IPS-NIHi11 (cell line): ENCODE measurements at regions not wholly inside any gene's neighbourhood (a gene's known extent, or its start where the extent isn't known, plus 50 kb on each side); places are given as distances from the start of the nearest gene placed in this dataset.

ENCODE experiments used
- DNase-seq: peaks from one replicate; pipeline ENCODE4 v3.0.0; 2012; ENCODE audit warnings: mixed read lengths, low spot score

DNA sequence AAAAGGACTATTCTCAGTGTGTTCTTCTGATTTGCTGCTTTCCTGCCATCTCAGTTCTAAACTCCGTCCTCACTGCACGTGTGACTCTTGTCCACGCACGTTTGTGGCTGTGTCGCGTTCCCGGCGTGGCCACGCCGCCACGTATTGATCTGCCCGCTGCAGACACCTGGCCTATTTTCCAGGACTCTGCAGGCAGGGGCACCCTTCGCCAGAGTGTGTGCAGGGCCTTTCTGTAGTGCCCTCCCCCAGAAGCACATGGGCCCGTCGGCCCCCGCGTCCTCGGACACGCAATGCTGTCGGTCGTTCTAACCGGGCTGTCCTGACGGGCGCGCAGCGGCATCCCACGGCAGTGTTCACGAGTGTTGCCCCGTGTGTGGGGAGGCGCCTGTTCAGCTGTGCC is 87.6 kb downstream of the YTHDF1 start:
- no peak for DNase-seq

DNA sequence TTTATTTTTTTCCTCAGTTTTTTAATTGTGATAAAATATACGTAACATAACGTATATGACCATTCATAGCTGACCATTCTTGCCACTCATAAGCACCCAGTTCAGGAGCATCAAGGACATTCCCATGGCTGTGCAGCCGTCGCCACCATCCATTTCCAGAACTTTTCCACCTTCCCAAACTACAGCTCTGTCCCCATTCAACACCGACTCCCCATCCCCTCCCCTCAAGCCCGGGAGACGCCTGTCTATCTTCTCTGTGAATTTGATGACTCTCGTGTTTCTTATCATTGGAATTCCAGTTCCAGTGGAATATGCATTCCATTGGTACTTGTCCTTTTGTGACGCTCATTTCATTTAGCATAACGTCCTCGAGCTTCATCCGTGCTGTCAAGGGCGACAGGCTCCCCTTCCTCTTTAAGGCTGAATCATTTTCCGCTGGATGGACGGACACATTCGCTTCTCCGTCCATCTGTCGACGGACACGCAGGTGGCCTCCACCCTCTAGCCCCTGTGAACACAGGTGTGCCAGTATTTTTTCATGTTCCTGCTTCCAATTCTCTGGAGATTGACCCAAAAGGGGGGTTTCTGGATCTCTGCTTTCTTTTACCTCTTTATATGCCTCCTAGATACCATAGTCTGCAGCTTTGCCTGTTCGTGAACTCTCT is 88.1 kb downstream of the YTHDF1 start:
- no peak for DNase-seq

DNA sequence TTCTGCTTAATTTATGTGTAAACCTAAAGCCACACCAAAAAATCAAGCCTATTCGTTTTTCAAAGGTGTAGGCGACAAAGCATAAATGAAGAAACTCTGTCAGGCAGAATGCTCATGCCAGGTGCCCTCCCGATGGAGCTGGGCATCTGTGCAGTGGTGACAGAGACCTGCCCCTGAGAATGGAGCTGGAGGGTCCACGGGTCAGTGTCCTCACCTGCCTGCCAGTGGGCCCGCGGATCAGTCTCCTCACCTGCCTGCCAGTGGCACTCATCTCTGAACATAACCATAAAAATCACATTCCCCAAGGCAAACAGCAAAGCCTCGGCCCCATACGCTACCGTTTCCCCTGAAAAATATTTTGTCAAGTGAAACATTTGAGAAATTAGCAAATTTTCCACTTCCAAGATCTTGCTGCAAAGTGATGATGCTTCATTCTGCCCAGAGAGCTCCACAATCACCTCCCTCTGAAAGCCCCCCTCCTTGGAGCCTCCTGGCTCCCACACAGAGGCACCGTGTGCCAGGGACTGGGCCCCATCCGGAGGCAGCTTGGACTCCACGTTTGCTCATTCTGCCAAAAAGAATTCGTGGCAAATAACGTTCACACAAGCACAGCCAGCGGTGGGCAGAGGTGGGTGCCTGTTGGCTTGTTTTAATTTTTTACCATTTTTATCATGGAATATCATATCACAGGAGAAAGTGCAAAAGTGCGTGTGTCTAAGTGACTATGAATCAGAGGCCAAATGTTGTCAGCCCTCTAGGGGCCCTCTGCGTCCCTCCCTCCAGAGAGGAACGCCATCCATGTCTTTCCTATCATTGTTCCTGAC is 88.8 kb downstream of the YTHDF1 start:
- no peak for DNase-seq

DNA sequence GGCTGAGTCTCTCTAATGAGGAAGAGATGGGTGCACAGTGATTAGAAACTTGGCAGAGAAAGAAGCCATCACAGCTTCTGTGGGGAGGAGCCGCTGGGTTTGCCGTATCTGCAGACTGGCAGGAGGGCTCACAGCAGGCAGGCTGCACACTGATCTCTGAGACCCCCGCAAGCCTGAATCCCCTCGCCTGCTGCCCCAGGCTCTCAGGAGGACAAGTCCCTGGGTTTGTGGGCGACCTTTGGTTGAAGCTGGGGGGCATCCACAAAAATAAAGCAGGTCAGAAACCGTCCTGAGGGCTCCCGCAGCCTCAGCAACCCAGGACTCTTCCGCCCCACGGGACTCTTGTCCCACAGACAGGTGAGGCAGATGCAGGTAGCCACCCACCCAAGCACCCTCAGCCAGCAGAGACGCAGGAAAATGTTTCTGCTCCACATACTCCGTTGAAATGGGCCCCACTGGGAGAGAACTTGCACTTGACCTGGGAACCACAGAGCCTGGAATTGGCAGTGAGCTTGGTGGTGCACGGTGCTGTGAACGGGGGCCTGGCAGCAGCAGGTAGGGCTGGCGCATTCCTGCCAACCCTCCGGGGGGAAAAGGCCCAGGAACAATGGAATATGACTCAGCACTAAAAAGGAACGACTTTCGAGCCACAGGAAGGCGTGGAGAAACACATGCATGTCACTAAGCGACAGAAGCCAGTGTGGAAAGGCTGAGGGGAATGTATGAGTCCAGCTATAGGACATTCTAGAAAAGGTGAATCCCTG is 89.9 kb downstream of the YTHDF1 start:
- no peak for DNase-seq

DNA sequence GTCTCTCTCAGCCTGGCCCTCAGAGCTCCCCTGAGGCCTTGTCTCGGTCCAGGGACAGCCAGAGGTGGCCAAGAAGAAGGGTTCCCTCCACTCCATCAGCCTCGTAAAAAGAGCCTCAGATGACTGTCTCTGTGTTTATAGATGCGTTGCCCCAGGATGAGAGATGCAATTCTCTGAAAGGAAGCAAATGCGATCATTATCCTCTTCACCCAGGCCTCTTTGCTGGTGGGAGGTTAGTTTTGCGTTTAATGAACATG is 90.4 kb downstream of the YTHDF1 start:
- no peak for DNase-seq

DNA sequence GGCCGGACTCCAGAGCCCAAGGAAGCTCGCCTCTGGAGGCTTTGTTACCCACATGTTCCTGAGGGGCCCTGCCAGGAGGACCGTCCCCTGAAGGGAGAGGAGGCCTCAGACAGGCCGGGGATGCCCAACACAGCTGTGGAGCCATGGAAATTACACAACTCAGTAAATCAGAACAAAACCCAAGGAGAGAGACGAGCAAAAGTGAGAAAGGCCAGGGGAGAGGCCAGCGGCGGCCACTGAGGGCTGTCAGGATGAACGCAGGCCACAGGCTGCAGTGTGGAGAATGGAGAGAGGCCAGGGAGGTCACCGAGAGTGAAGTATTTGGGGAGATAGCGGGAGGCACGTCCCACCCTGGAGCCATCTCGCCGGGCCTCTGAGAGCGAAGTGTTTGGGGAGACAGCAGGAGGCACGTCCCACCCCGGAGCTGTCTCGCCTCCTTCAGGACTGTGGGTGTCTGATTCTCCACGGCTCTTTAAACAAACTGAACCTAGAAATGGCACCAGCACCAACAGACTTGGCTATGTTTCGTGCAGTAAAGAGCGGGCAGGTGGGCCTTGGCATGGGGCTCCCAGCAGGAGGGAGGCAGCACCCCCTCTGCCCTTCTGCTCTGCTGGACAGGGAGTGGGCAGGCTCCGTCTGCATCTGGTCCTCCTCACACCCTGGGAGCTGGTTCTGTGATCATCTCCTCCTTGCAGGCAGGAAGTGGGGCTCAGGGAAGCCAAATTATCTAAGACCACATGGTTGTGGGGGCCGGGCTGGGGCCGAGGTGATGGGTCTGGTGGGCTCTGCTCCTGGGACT is 91.0 kb downstream of the YTHDF1 start:
- DNase-seq, result no peak

DNA sequence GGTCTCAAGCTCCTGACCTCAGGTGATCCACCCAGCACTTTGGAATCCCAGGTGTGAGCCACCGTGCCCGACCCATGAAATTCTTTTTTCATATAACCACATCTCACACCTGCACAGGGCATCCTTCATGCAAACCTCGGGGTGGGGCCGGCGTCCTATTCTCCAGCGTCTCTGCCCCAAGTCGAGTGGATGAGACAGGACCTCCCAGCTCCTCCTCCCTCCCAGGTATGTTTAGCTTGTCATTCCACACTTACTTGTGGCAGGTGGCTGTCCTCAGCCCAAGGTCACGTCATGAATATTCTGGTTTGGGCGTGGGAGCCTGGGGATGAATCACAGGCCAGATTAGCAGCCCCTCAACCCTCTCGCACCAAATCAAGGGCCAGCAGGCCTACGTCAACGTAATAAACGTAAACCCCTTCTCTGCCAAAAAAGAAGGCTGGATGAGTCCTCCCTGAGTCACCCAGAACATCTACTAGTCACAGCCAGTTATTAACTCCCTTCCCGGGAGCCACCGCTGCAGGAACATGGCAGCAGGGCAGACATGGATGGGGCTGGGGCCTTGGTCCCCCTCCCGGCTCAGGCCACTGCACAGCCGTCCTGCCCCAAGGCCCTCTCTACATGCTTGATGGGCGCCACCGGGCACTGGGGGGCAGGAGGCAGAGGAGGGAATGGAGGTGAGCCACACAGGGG is 91.7 kb downstream of the YTHDF1 start:
- no peak for DNase-seq

DNA sequence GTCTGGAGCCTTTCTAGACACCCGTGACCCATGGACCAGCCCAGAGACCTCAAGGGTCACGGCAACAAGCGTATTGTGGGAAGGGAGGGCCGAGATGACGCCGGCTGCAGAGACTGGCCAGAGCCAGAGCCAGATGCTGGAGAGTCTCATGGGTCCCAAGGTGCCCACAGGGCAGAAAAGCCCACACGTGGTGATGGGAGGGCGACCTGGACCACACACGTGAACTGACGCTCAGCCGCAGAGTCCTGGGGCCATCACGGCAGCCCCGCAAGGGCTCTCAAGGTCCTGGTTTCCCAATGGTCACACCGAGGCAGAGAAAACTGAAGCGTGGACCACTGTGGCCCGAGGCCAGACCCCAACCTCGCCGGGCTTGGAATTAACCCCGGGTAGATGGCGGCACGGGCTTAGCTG is 92.6 kb downstream of the YTHDF1 start:
- no peak for DNase-seq

DNA sequence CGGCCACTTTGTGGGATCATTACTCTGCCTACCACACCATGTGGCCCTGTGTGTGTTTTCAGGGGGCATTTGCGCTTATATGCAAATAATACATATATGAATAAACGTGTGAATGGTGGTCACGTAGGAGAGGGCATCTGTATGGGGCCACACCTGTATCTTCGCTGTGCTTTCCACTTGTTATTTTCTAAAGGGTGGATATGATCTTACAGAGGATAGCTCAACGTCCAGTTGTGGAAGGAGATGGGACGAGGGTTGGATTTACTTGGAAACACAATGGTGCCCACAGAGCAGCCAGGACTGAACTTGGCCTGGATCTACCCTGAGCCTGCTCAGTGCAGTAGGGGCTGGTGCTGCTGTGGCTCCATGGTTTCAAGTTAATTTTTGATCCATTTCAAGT is 93.3 kb downstream of the YTHDF1 start:
- no peak for DNase-seq

DNA sequence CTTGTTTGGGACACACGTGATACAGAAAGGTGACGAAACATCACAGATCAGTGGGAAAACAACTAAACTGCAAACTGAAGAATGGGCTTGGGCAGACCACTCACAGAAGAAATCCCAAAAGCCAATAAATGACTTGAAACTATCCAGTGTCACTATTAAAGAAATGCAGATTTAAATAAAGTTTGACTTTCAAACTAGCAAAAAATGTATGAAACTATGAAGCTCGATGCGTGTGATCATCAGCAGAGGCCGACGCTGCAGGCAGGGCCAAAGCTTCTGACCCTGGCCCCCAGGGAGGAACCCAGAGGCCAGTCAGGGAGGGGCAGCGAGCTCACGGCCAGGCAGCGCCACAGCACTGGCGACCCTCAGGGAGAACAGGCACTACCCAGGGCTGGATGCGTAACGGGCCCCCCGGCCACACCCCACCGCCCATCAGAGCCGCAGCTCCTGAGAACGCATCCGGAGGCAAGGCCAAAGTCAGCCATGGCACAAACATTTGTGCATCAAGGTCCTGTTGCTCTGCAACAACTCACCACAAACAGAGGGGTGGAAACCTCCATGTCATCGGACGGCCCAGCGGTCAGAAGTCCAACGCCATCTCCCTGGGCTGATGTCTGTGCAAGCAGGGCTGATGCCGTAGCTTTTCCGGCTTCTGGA is 94.1 kb downstream of the YTHDF1 start:
- DNase-seq, result no peak

DNA sequence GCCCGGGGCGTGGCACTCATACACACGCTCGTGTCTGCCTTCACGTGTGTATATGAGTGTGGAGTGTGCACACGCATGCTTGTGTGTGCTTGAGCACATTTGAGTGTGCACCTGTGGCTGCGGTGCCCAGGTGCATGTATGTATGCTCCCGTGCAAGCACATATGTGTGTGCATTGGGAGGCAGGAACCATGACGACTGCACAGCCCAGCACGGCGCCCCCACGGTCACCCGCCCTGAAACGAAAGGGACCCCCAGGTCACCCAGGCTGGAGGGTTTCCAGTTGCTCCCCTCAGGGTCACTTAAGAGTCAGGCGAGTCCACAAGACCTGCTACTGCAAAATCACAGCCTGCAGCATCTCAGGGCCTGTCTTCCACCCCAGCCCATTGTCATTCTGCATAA is 94.7 kb downstream of the YTHDF1 start:
- no peak for DNase-seq

DNA sequence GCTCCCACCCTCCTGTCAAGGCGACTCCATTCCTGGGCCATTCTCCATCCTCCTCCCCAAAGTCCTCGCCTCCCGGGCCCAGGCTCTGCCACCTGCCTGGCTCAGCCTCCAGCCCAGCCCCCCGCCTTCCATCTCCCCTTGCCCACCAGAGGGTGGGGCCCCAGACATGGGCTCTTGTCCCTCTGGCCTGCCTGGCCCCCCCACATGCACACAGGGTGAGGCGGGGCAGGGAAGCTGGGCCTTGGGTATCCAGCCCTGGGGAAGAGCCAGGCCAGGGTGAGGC is 95.2 kb downstream of the YTHDF1 start:
- no peak for DNase-seq

DNA sequence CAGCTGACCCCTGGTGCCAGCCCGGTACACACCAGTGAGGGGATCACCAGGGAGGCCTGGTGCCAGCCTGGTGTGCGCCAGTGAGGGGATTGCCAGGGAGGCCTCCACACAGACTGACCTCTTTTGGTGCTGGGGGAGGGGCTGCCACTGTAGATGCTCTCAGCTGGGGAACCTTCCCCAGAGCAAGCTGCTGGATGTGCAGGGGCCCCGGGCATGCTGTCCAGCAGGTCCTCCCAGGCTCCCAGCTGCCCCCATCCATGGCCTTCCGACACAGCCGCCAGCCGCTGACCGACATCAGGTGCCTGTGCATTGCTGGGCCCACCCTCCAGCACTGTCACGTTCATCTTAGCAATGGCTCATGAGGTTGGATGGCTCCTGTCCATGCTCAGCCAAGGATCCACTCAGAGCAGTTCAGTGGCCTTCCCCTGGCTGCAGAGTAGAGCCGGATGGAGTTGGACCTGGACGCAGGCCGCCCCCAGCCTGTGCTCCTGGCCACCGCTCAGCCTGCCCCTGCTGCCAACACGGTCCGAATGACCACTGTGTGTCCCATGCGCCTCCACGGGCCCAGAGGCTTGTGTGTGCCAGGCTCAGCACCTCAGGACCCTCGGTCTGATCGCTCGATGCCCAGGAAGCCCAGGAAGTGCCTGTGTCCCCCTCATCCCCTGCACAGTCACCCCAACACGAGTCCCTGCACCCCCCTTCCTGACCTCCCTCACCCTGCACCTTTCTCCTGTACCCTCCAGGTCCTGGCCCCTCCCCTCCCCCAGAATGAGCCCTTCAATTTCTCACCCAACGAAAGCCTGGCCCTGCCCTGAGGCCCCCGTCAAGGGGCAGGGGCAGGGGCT is 95.7 kb downstream of the YTHDF1 start:
- no peak for DNase-seq

DNA sequence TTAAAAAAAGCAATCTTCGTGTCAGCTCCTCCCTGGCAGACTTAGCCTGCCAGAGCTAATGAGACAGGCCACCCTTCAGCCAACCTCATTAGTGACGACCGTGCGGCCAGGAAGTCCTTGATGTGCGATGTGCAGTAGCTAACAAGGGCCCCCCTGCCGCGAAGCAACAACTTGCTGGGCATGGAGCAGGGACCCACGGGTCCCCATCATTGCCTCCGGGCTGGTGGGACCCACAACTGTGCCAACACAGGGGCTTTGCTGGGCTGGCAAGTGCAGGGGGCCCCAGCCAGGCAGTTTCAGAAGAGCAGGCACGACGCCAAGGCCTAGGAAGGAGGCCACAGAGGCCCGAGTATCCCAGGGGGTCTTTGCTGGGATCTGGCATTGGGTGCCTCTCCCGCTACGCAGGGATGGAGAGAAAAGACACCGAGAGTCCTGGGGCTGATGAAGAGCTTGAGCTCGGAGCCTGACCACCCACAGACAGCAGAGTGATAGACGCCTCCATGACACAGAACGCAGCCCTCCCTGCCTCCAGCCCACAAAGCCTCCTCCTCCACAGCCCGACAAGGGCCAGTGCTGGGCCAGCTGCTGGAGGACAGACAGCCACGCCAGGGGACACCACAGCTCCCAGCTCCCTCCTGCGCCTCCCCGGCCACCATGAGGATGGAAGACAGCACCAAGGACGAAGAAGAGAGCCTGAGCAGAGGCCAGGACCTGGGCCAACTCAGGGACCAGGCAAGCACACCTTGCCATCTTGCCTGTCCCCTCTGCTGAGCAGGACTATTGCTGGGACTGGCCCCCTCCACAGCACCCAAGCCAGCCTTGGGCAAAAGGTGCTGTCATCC is 96.6 kb downstream of the YTHDF1 start:
- DNase-seq, result no peak

DNA sequence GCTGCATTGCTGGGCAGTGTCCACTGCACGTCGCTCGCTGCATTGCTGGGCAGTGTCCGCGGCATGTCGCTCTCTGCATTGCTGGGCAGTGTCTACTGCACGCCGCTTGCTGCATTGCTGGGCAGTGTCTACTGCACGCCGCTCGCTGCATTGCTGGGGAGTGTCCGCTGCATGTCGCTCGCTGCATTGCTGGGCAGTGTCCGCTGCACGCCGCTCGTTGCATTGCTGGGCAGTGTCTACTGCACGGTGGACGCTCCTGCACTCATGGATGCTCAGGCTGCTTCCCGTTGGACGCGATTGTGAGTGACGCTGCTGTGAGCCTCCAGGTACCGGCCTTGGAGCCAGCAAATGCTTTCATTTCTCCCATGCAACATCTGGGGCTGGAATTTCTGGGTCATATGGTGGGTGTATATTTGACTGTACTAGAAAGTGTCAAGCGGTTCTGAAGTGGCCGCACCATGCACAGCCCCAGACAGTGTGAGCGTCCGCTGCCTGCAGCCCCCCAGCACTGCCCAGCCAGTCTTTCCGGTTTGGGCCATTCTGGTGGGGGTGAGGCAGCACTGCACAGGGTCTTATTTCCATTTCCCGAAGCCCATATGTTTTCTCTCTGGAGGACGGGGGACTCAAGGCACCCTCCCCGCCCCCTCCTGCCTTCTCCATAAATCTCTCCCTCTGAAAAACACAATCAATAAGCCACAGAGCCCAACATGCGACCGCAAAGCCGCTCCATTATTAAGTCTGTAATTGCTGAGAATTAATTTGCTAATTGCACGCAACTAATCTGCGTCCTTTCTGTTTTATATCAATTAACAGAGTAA is 97.4 kb downstream of the YTHDF1 start:
- DNase-seq, result no peak

DNA sequence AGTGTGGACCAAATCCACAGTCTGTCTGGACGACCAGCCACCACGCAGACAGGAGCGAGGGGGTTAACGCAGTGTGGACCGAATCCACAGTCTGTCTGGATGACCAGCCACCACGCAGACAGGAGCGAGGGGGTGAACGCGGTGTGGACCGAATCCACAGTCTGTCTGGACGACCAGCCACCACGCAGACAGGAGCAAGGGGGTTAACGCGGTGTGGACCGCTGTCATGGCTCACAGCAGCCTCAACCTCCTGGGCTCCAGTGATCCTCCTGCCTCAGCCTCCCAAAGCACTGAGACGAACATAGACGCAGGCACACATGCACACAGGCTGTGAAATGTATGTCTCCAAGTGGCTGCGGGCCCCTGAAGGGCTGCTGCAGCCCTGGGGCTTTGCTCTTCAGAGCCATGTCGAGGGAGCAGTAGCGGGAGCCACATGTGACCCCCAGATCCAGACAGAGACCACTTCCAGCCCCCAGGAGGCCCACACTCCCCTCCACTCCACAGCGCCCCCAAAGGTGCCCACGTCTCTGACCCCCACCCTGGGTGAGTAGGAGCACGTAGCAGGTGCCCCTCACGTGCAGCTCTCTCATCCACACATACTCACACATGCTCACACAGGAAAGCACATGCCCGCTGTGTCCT is 98.1 kb downstream of the YTHDF1 start:
- no peak for DNase-seq

DNA sequence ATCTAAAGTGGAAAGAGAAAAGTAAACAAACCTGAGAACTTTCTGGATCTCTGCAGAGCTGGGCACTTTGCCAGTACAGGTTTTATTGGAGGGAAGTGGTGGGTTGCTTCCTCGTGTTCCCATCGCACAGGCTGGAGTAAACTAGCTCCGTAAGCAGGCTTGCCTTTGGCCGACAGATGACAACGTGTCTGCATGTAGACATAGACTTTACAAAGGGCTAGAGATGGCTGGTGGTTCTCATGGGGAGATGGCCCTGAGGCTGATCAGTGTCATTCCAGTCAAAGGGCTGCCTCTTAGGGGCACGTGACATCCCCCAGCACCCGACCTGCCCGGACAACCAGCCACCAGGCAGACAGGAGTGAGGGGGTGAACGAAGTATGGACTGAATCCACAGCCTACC is 98.8 kb downstream of the YTHDF1 start:
- no peak for DNase-seq

DNA sequence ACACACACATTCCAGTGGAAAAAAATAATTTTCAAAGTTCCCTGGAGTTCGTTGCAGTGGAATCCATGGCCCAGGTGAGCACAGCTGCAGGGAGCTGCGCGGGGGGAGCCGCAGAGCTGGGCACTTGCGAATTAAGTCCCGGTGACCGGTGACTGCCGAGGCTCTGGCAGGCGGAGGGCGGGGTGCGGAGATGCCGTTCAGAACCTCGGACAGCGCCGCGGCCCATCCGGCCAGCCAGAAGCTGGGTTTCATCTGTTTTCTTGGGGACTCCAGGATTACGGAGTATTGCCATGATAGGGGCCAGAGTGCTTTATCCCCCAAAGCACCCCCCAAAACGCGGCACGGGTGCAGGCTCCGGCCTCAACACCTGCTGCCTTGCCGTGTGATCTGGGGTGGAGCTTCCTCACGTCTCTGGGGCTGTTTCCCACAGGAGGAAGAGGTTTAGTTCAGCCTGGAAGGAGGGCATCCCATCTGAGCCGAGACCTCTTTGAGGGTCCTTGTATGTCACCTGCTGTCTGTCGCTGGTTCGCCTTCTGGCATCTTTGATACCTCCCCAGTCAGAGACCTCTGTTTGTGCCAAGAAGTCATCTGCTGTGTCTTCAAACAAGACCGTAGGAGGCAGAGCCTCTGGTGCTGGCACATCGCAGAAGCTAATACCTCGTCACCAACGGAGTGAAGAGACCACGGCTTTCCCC is 99.4 kb downstream of the YTHDF1 start:
- DNase-seq, result peak; percentile 93
